GM12874 (cell line): ENCODE measurements at regions not wholly inside any gene's neighbourhood (a gene's known extent, or its start where the extent isn't known, plus 50 kb on each side); places are given as distances from the start of the nearest gene placed in this dataset.

Experiments
- TF ChIP-seq, protein P1 (sequence below): IDR thresholded peaks from 2 replicates; pipeline ENCODE4 v1.5.1; 2011; ENCODE audit warnings: low read depth, mild to moderate bottlenecking, control low read depth, low read length, moderate library complexity; ENCODE audit not compliant: insufficient read depth

- TF ChIP-seq, protein P1, sequence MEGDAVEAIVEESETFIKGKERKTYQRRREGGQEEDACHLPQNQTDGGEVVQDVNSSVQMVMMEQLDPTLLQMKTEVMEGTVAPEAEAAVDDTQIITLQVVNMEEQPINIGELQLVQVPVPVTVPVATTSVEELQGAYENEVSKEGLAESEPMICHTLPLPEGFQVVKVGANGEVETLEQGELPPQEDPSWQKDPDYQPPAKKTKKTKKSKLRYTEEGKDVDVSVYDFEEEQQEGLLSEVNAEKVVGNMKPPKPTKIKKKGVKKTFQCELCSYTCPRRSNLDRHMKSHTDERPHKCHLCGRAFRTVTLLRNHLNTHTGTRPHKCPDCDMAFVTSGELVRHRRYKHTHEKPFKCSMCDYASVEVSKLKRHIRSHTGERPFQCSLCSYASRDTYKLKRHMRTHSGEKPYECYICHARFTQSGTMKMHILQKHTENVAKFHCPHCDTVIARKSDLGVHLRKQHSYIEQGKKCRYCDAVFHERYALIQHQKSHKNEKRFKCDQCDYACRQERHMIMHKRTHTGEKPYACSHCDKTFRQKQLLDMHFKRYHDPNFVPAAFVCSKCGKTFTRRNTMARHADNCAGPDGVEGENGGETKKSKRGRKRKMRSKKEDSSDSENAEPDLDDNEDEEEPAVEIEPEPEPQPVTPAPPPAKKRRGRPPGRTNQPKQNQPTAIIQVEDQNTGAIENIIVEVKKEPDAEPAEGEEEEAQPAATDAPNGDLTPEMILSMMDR = no peak
These were observed 441.9 kb downstream of the TLL1 start for GRCh38 chr4:166314902-166315301.

- TF ChIP-seq, protein P1 = no peak
These were observed 442.9 kb downstream of the TLL1 start for GRCh38 chr4:166315721-166316467.

DNA sequence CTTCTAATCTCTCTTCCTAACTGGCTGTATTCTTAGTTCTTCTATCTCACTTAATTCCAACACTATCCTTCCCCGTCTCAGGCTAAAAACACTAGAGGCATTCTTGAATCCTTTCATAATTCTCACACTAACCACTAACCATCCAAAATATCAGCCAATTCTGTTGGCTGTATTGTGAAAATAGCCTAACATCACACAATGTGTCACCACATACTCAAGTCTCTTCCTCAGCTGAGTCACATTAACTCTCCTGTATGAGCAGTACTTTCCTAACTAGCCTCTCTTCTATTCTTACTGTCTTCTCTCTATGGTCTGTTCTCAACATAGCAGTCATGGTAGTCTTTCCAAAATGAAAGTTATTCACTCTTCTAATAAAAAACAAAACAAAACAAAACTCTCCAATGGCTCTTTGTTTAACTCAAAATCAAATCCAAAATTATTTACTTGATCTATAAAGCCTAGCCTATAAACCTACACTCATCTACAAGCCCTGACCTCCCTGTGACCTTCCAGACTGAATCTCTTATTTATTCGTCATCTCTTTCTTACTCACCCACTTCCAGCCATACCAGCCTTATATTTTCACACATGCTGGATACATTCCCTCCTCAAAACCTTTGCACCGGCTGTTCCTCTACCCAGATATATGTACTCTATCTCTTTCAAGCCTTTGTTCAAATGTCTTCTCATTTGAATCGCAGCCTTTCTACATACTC is 445.9 kb downstream of the TLL1 start:
- TF ChIP-seq, protein P1 = no peak

GRCh38 chr4:166323250-166323649 is 450.2 kb downstream of the TLL1 start:
- TF ChIP-seq, protein P1 = no peak

- TF ChIP-seq, protein P1 = peak; percentile 29; the same call in 1 of the 2 replicates
These were observed 451.3 kb downstream of the TLL1 start for GRCh38 chr4:166324321-166324720.

DNA sequence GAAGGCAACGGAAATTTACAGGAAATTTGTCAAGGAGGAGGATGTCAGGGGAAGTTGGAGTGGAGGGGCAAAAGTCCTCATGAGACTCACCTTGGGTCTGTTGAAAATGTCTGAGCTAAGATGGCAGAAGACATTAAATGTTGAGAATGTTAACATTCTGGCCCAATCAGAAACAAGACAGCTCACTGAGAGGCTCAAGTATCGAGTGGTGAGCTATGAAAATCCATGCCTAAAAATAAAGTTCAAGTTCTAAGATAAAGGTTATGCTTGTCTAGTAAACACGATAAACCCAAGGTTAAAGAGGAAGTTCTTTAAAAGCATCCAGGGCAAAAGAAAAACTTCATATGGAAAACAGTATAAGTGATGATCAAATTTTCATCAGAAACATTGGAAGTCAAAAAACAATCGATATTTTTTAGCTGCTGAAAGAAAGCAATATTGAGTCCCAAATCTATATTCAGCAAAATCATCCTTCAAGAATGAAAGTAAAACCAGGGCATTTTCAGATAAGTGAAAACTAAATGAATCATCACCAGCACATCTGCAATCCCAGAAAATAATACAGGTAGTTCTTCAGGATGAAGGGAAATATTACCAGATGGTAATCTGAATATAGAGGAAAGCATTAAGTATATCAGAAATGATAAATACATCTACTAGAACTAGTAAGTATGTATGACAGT is 462.4 kb downstream of the TLL1 start:
- TF ChIP-seq, protein P1 = no peak

DNA sequence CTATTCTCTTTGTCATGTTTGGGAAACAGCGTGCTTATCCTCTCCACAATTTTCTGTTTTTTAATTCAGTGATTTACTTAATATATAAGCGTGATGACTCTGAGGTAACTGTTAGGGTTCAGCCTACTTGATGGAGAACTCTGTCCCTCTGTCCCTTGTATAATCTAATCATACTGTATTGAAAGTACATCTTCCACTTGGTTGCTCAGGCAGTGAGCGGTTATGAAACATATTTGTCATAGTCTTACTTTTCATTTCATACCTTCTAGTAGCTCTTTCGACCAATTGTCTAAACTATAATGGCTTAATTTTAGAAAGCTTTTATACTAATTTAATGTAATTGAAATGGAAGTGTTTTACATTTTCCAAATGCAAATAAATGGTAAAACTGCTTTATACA is 469.0 kb downstream of the TLL1 start:
- TF ChIP-seq, protein P1 = no peak
